Endothelial cell (in vitro differentiated cells): ENCODE measurements at regions not wholly inside any gene's neighbourhood (a gene's known extent, or its start where the extent isn't known, plus 50 kb on each side); places are given as distances from the start of the nearest gene placed in this dataset.
"Not testable (repeated sequence)": the region's sequence is repeated elsewhere in the genome, so short reads cannot be mapped to it uniquely, and the experiment has no call there.

Source experiments
- DNase-seq: peaks from one replicate; pipeline ENCODE4 v3.0.0; 2021; ENCODE audit warnings: low spot score
- H3K27ac Mint-ChIP-seq: one replicate; pipeline ENCODE4 v1.8.0; 2021; ENCODE audit warnings: mixed read lengths, inconsistent platforms; ENCODE audit not compliant: unreplicated experiment
- H3K27me3 Mint-ChIP-seq: one replicate; pipeline ENCODE4 v1.8.0; 2021; ENCODE audit warnings: mild to moderate bottlenecking, moderate library complexity, mixed read lengths, inconsistent platforms; ENCODE audit not compliant: unreplicated experiment
- H3K36me3 Mint-ChIP-seq: one replicate; pipeline ENCODE4 v1.8.0; 2021; ENCODE audit warnings: mild to moderate bottlenecking, low read depth, mixed read lengths, inconsistent platforms; ENCODE audit not compliant: unreplicated experiment
- H3K4me1 Mint-ChIP-seq: one replicate; pipeline ENCODE4 v1.8.0; 2021; ENCODE audit warnings: mild to moderate bottlenecking, mixed read lengths, inconsistent platforms; ENCODE audit not compliant: unreplicated experiment
- H3K4me3 Mint-ChIP-seq: one replicate; pipeline ENCODE4 v1.8.0; 2021; ENCODE audit warnings: mild to moderate bottlenecking, mixed read lengths, inconsistent platforms; ENCODE audit not compliant: unreplicated experiment
- H3K9me3 Mint-ChIP-seq: one replicate; pipeline ENCODE4 v1.8.0; 2021; ENCODE audit warnings: mixed read lengths, inconsistent platforms; ENCODE audit not compliant: unreplicated experiment
- CTCF ChIP-seq: fragments of 200-600 bp; sonication (generic); IDR thresholded peaks from one replicate; pipeline ENCODE4 v1.5.0; 2021; ENCODE audit warnings: antibody characterized with exemption; ENCODE audit not compliant: unreplicated experiment

- Mint-ChIP-seq H3K9me3 (no peaks in the 10 kb centered on the region), H3K36me3 (no peaks in the 10 kb centered on the region), H3K4me1 (no peaks in the 10 kb centered on the region), H3K27ac (no peak overlapping the region), H3K4me3 (no peak overlapping the region), H3K27me3 (no peaks in the 10 kb centered on the region)
- no peak for TF ChIP-seq CTCF
- DNase-seq = no peak
Measured at GRCh38 chr15:57797110-57797509, 90.6 kb downstream of the POLR2M start.

- Mint-ChIP-seq H3K27ac (no peak overlapping the region), H3K27me3 (no peaks in the 10 kb centered on the region), H3K9me3 (no peaks in the 10 kb centered on the region), H3K4me3 (no peak overlapping the region), H3K4me1 (no peaks in the 10 kb centered on the region), H3K36me3 (no peaks in the 10 kb centered on the region)
- no peak for DNase-seq
- no peak for TF ChIP-seq CTCF
Measured at GRCh38 chr15:57797568-57798267, 91.2 kb downstream of the POLR2M start.

GRCh38 chr15:57806003-57806402, 99.5 kb downstream of the POLR2M start:
- Mint-ChIP-seq H3K27me3 (no peaks in the 10 kb centered on the region), H3K4me1 (no peaks in the 10 kb centered on the region), H3K9me3 (no peaks in the 10 kb centered on the region), H3K27ac (no peak overlapping the region), H3K4me3 (no peak overlapping the region), H3K36me3 (no peaks in the 10 kb centered on the region)
- TF ChIP-seq CTCF = no peak
- DNase-seq = no peak

GRCh38 chr15:57809285-57809684, 102.8 kb downstream of the POLR2M start:
- H3K9me3 Mint-ChIP-seq, H3K27me3 Mint-ChIP-seq, H3K4me3 Mint-ChIP-seq, H3K36me3 Mint-ChIP-seq, DNase-seq, H3K4me1 Mint-ChIP-seq, H3K27ac Mint-ChIP-seq: not testable (repeated sequence)

GRCh38 chr15:57816599-57816998, 110.1 kb downstream of the POLR2M start:
- H3K4me1 Mint-ChIP-seq = peaks cover 22% of the 10 kb centered on the region
- H3K36me3 Mint-ChIP-seq = no peaks in the 10 kb centered on the region
- no peak for DNase-seq
- H3K27ac Mint-ChIP-seq = no peak overlapping the region
- no peak for TF ChIP-seq CTCF
- H3K9me3 Mint-ChIP-seq = no peaks in the 10 kb centered on the region
- no peak overlapping the region for H3K4me3 Mint-ChIP-seq
- H3K27me3 Mint-ChIP-seq = peaks cover 5% of the 10 kb centered on the region
